SU-DHL-6 (cell line): ENCODE measurements at regions not wholly inside any gene's neighbourhood (a gene's known extent, or its start where the extent isn't known, plus 50 kb on each side); places are given as distances from the start of the nearest gene placed in this dataset.

ENCODE experiments used
- EZH2phosphoT487 ChIP-seq: fragments of 200-600 bp; sonication (generic), shearing (Covaris generic); conservative IDR thresholded peaks from 2 replicates; pipeline ENCODE4 v1.6.1; 2018; ENCODE audit warnings: mild to moderate bottlenecking, antibody characterized with exemption, low read length, moderate library complexity, mixed read lengths
- TF ChIP-seq, protein P1 (sequence below): fragments of 200-600 bp; sonication (generic); IDR thresholded peaks from one replicate; pipeline ENCODE4 v1.5.1; 2017; ENCODE audit warnings: antibody characterized with exemption, mild to moderate bottlenecking, low read length, moderate library complexity; ENCODE audit not compliant: insufficient read depth, poor library complexity, severe bottlenecking

- TF ChIP-seq, protein P1, sequence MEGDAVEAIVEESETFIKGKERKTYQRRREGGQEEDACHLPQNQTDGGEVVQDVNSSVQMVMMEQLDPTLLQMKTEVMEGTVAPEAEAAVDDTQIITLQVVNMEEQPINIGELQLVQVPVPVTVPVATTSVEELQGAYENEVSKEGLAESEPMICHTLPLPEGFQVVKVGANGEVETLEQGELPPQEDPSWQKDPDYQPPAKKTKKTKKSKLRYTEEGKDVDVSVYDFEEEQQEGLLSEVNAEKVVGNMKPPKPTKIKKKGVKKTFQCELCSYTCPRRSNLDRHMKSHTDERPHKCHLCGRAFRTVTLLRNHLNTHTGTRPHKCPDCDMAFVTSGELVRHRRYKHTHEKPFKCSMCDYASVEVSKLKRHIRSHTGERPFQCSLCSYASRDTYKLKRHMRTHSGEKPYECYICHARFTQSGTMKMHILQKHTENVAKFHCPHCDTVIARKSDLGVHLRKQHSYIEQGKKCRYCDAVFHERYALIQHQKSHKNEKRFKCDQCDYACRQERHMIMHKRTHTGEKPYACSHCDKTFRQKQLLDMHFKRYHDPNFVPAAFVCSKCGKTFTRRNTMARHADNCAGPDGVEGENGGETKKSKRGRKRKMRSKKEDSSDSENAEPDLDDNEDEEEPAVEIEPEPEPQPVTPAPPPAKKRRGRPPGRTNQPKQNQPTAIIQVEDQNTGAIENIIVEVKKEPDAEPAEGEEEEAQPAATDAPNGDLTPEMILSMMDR: no peak
- no peak for TF ChIP-seq EZH2phosphoT487
These were observed 153.1 kb upstream of the ARL4C start for GRCh38 chr2:234649951-234650350.
